D721Med (cell line): ENCODE measurements at regions not wholly inside any gene's neighbourhood (a gene's known extent, or its start where the extent isn't known, plus 50 kb on each side); places are given as distances from the start of the nearest gene placed in this dataset.

ENCODE experiments used
- DNase-seq: peaks from one replicate; pipeline ENCODE4 v3.0.0; 2011; ENCODE audit warnings: low spot score; ENCODE audit not compliant: insufficient read length
- FAIRE-seq: peaks from 2 replicates; lab custom pipeline; 2011; peaks lifted over from hg19 to GRCh38; lab: Jason Lieb, UNC
- CTCF ChIP-seq: IDR thresholded peaks from 2 replicates; pipeline ENCODE4 v1.5.1; 2012; ENCODE audit warnings: mild to moderate bottlenecking, control low read depth; ENCODE audit not compliant: insufficient read depth; ENCODE audit errors: missing control alignments

GRCh38 chr1:229853751-229854150 lies 213.3 kb upstream of the GALNT2 start:
- FAIRE-seq (no peak), DNase-seq (no peak)
- TF ChIP-seq CTCF, result no peak

- no peak for TF ChIP-seq CTCF
- FAIRE-seq (no peak), DNase-seq (no peak)
Measured at GRCh38 chr1:229854620-229855019, 212.4 kb upstream of the GALNT2 start.

GRCh38 chr1:229856009-229856650 lies 210.9 kb upstream of the GALNT2 start:
- no peak for FAIRE-seq
- DNase-seq, result no peak
- no peak for TF ChIP-seq CTCF

- no peak for TF ChIP-seq CTCF
- FAIRE-seq, result no peak
Measured at GRCh38 chr1:229857585-229857984, 209.5 kb upstream of the GALNT2 start.

GRCh38 chr1:229859026-229859425 lies 208.0 kb upstream of the GALNT2 start:
- TF ChIP-seq CTCF, result no peak
- FAIRE-seq (no peak), DNase-seq (no peak)

More at GRCh38 chr1:229857585-229857984, 209.5 kb upstream of the GALNT2 start:
- no peak for DNase-seq

- FAIRE-seq, result no peak
Measured at GRCh38 chr1:229860926-229861325, 206.1 kb upstream of the GALNT2 start.

More at GRCh38 chr1:229860926-229861325, 206.1 kb upstream of the GALNT2 start:
- DNase-seq, result no peak
- no peak for TF ChIP-seq CTCF
